HEK293 (cell line): ENCODE measurements at regions not wholly inside any gene's neighbourhood (a gene's known extent, or its start where the extent isn't known, plus 50 kb on each side); places are given as distances from the start of the nearest gene placed in this dataset.

Source experiments
- CTCF ChIP-seq: fragments of 450-650 bp; formaldehyde crosslinking; IDR thresholded peaks from 2 replicates; pipeline ENCODE4 v1.5.1; 2016; ENCODE audit warnings: missing biosample characterization, missing genetic modification characterization
- ZNF274 ChIP-seq, 2 experiments: fragments of 200-500 bp in 1 of 2; fragments of 450-650 bp in 1 of 2; sonication (Bioruptor generic) in 1 of 2; formaldehyde crosslinking in 1 of 2; IDR thresholded peaks; 2 replicates each; pipeline versions ENCODE4 v1.5.1 to v1.6.1; 2014 to 2016; ENCODE audit warnings: borderline replicate concordance in 1 of 2, inconsistent platforms in 1 of 2, low read length in 1 of 2, missing biosample characterization in 1 of 2, missing genetic modification characterization in 1 of 2
- ZNF514 ChIP-seq: fragments of 450-650 bp; formaldehyde crosslinking; IDR thresholded peaks from 2 replicates; pipeline ENCODE4 v1.5.1; 2016; ENCODE audit warnings: missing biosample characterization, missing genetic modification characterization
- TF ChIP-seq, protein P1 (sequence below): fragments of 450-650 bp; formaldehyde crosslinking; IDR thresholded peaks from 2 replicates; pipeline ENCODE4 v1.5.1; 2016; ENCODE audit warnings: missing biosample characterization, missing genetic modification characterization

DNA sequence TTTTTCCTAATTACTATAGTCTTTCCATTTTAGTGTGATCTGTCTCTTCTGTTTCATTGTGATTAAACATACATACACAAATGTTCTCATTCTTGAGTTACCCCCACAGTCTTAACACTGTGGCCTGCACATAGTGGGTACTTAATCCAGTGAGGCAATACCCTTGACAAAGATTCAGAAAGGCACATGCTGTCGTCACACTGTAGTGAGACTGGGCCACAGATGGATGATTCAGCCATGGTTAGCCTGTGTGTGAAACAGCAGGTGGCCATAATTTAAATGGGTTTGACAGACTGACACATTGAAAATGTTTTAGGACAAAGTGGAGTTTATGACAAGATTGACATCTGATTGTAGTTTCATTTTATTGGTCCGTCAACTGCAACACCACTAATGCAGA is 313.1 kb downstream of the C11orf87 start:
- TF ChIP-seq, protein P1, sequence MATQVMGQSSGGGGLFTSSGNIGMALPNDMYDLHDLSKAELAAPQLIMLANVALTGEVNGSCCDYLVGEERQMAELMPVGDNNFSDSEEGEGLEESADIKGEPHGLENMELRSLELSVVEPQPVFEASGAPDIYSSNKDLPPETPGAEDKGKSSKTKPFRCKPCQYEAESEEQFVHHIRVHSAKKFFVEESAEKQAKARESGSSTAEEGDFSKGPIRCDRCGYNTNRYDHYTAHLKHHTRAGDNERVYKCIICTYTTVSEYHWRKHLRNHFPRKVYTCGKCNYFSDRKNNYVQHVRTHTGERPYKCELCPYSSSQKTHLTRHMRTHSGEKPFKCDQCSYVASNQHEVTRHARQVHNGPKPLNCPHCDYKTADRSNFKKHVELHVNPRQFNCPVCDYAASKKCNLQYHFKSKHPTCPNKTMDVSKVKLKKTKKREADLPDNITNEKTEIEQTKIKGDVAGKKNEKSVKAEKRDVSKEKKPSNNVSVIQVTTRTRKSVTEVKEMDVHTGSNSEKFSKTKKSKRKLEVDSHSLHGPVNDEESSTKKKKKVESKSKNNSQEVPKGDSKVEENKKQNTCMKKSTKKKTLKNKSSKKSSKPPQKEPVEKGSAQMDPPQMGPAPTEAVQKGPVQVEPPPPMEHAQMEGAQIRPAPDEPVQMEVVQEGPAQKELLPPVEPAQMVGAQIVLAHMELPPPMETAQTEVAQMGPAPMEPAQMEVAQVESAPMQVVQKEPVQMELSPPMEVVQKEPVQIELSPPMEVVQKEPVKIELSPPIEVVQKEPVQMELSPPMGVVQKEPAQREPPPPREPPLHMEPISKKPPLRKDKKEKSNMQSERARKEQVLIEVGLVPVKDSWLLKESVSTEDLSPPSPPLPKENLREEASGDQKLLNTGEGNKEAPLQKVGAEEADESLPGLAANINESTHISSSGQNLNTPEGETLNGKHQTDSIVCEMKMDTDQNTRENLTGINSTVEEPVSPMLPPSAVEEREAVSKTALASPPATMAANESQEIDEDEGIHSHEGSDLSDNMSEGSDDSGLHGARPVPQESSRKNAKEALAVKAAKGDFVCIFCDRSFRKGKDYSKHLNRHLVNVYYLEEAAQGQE (tag by site-specific recombination) = no peak
- TF ChIP-seq ZNF274 (IDR thresholded peaks at IDR 0.05; ENCODE audit: low read length) (no peak), ZNF274 (tag by site-specific recombination; IDR thresholded peaks at IDR 0.05; ENCODE audit: borderline replicate concordance) (no peak), ZNF514 (tag by site-specific recombination) (no peak), CTCF (tag by site-specific recombination) (no peak)
